Heart left ventricle (tissue), 16 donors: ENCODE measurements at regions not wholly inside any gene's neighbourhood (a gene's known extent, or its start where the extent isn't known, plus 50 kb on each side); places are given as distances from the start of the nearest gene placed in this dataset.

Source experiments
- ATAC-seq, 4 donors: fragments of 200-7000 bp; cut with Tn5 transposase; one replicate each; pipeline ENCODE4 v1.9.1; 2020 to 2022; ENCODE audit warnings: moderate library complexity in 4 of 4, mild to moderate bottlenecking in 3 of 4, moderate number of reproducible peaks in 1 of 4
- DNase-seq, 5 donors: peaks; one replicate each; pipeline ENCODE4 v3.0.0-alpha.2; 2020
- H3K27ac ChIP-seq, 12 donors: fragments of 200-600 bp; sonication (generic) in 4 of 12; one replicate each; pipeline versions ENCODE4 v1.5.0 to v1.8.0; 2016 to 2022; ENCODE audit warnings: mild to moderate bottlenecking in 2 of 12
- H3K27me3 ChIP-seq, 9 donors: fragments of 200-600 bp; sonication (generic) in 2 of 9; one replicate each; pipeline versions ENCODE4 v1.5.1 to v1.8.0; 2016 to 2022; ENCODE audit warnings: mild to moderate bottlenecking in 3 of 9
- H3K36me3 ChIP-seq, 9 donors: fragments of 200-600 bp; sonication (generic) in 2 of 9; one replicate each; pipeline versions ENCODE4 v1.5.0 to v1.8.0; 2018 to 2022; ENCODE audit warnings: mild to moderate bottlenecking in 2 of 9
- H3K4me1 ChIP-seq, 12 donors: fragments of 200-600 bp; sonication (generic) in 4 of 12; one replicate each; pipeline versions ENCODE4 v1.5.0 to v1.8.0; 2016 to 2022; ENCODE audit warnings: mild to moderate bottlenecking in 3 of 12
- H3K4me3 ChIP-seq, 12 donors: fragments of 200-600 bp; sonication (generic) in 4 of 12; one replicate each; pipeline versions ENCODE4 v1.5.0 to v1.8.0; 2017 to 2022; ENCODE audit warnings: mild to moderate bottlenecking in 9 of 12, moderate library complexity in 4 of 12
- H3K9me3 ChIP-seq, 12 donors: fragments of 200-600 bp; sonication (generic) in 4 of 12; one replicate each; pipeline versions ENCODE4 v1.5.0 to v1.8.0; 2016 to 2022; ENCODE audit warnings: mild to moderate bottlenecking in 1 of 12
- POLR2A ChIP-seq, 2 donors: fragments of 450-650 bp; IDR thresholded peaks; one replicate each; pipeline ENCODE4 v1.6.1; 2017; ENCODE audit warnings: antibody characterized with exemption in 2 of 2, mild to moderate bottlenecking in 2 of 2, moderate library complexity in 2 of 2
- WGBS, 4 donors: extraction: QIAGEN DNeasy Blood & Tissue Kit in 2 of 4; methylation state at CpG; one replicate each; pipeline versions ENCODE4 v1.1.5 to v1.1.7; 2013 to 2018; 5-methylcytosine and 5-hydroxymethylcytosine counted together
- intact Hi-C, 10 donors: fragments of 100-400 bp; cut with DNase I; formaldehyde crosslinking; loops; one replicate each; pipeline versions ENCODE4 v1.11.1 to v1.14.2; 2022
- TF ChIP-seq, protein P1 (sequence below), 12 donors: fragments of 200-600 bp; sonication (generic) in 4 of 12; IDR thresholded peaks; one replicate each; pipeline versions ENCODE4 v1.5.0 to v1.8.0; 2018 to 2022; ENCODE audit warnings: antibody characterized with exemption in 12 of 12, mild to moderate bottlenecking in 5 of 12
- donor health status: ischemic (EF 13 %, LVEDD 7.1; RV severe dilation, severe dysfunction).
- donor health status: healthy with polysubstance abuse.
- donor health status: DM: no; HTN: yes; CAD: no.
- donor health status: DM: no; HTN: no; CAD: no.
- donor health status: ischemic (EF 25% LVEDD 6.9; RV normal size, moderate dysfunction).
- donor health status: ischemic (EF 25% LVEDD 5.7; RV mildly dilated, moderate dysfunction).
- donor health status: healthy.
- donor health status: DM: yes; HTN: yes; CAD: no.
- donor health status: ischemic (EF 35%, LVEDD 5.7; RV mildly dilated, moderate dysfunction).
- donor health status: nonischemic (EF 11% LVEDD 7.7; RV severe dilation, severe dysfunction).
- donor health status: DM: yes; HTN: yes; CAD: no.
- donor health status: PGD.
- donor health status: ischemic (EF 29% LVEDD 5.4; RV normal size, mild dysfunction).
- donor health status: nonischemic (EF 23%, LVEDD 6.1; RV moderate dilation, normal function).

DNA sequence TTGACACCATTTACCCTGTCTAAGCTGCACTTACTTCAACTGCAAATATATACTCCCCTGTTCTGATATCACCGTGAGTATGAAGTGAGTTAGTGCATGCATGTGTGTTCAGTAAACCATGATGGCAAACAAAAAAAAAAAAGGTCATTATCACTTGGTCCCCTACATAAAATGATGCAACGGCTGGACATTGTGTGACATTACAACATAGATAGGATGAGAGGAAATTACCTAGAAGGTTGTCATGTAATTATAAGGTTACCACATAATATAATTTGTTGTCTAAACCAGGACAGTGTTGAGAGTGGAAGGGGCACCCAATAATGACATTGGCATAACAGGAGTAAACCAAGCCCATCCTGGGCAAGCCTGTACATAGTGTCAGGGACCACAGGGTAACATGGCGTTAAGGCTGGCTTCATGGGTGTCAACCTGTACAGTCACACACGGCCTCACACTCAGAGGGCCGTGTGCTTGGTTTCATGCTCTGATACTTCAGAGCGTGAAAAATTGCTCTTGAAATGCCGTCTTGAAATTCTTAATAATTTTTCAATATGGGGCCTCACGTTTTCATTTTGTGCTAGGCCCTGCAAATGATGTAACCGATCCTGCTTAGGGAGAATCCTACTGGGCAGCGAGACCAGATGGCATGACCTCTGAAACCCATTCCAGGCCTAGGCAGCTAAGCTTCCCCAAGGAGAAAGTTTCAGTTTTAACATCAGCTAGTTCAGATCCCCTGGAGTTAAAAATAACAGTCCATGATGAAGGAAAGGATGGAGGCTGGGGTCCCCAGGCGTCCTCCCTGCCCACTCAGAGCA lies 106.1 kb downstream of the AXIN2 start:
- intact Hi-C loops = loop anchor here in 8 of 10 donors (5.0 to 10.0 kb wide), 6 partner anchors 102 to 712 kb away; no protein-coding TSS in a partner anchor
- peaks cover 0 to 2% (median 0%) of the 10 kb centered on the region in 9 donors for H3K27me3 ChIP-seq
- no peak for ATAC-seq
- no peaks in the 10 kb centered on the region for H3K9me3 ChIP-seq
- peak overlapping the region in 6 of 12 donors; percentile 11 to 75 (median 50) for H3K27ac ChIP-seq
- no peak for DNase-seq
- no peaks in the 10 kb centered on the region for H3K36me3 ChIP-seq
- TF ChIP-seq POLR2A (IDR thresholded peaks at IDR 0.05) = no peak
- TF ChIP-seq, protein P1, sequence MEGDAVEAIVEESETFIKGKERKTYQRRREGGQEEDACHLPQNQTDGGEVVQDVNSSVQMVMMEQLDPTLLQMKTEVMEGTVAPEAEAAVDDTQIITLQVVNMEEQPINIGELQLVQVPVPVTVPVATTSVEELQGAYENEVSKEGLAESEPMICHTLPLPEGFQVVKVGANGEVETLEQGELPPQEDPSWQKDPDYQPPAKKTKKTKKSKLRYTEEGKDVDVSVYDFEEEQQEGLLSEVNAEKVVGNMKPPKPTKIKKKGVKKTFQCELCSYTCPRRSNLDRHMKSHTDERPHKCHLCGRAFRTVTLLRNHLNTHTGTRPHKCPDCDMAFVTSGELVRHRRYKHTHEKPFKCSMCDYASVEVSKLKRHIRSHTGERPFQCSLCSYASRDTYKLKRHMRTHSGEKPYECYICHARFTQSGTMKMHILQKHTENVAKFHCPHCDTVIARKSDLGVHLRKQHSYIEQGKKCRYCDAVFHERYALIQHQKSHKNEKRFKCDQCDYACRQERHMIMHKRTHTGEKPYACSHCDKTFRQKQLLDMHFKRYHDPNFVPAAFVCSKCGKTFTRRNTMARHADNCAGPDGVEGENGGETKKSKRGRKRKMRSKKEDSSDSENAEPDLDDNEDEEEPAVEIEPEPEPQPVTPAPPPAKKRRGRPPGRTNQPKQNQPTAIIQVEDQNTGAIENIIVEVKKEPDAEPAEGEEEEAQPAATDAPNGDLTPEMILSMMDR (IDR thresholded peaks at IDR 0.05) = no peak
- H3K4me1 ChIP-seq = peaks cover 0 to 19% (median 5%) of the 10 kb centered on the region in 12 donors
- 72 to 79% (median 77%) methylated on average over 10 to 11 of the region's 11 CpGs for WGBS, 4 donors
- no peak overlapping the region for H3K4me3 ChIP-seq

DNA sequence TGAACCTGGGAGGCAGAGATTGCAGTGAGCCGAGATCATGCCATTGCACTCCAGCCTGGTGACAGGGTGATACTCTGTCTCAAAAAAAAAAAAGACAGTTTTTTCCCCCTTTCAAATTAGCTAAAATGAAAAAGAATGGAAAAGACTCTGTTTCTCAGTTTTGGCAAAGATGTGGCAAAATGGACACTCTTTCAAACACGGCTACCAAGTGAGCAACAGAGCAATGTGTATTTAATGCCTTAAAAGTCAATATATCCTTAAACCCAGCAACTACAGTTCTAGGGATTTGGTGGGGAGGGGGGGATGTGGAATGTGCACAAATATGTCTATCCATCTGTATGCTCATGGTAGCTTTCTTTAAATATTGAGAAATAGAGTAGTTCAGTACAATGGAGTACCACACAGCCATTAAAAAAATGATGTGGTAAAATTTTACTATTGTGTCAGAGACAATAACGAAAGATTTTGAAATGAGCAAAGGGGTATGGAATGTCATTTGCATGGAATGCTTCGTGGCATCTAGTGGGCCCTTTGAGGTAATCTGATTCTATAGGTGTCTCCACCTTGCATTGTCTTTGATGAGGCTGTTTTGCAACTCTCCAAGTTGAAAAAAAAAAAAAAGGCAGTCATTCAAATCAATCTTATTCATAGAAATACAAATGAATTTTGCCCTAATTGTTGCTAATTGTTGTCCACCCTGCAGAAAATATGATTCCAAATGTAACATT lies 108.1 kb downstream of the AXIN2 start:
- H3K36me3 ChIP-seq = no peaks in the 10 kb centered on the region
- peaks cover 0 to 19% (median 5%) of the 10 kb centered on the region in 12 donors for H3K4me1 ChIP-seq
- no peak for DNase-seq
- intact Hi-C loops = loop anchor here in 4 of 10 donors (10.0 kb wide), 2 partner anchors 341 to 711 kb away; no protein-coding TSS in a partner anchor
- no peak for TF ChIP-seq POLR2A (IDR thresholded peaks at IDR 0.05)
- TF ChIP-seq, protein P1 (IDR thresholded peaks at IDR 0.05) = no peak
- H3K27me3 ChIP-seq = no peaks in the 10 kb centered on the region
- 86 to 89% (median 87%) methylated on average over 4 of the region's 4 CpGs for WGBS, 4 donors
- no peak for ATAC-seq
- H3K9me3 ChIP-seq = no peaks in the 10 kb centered on the region
- no peak overlapping the region for H3K27ac ChIP-seq
- no peak overlapping the region for H3K4me3 ChIP-seq

DNA sequence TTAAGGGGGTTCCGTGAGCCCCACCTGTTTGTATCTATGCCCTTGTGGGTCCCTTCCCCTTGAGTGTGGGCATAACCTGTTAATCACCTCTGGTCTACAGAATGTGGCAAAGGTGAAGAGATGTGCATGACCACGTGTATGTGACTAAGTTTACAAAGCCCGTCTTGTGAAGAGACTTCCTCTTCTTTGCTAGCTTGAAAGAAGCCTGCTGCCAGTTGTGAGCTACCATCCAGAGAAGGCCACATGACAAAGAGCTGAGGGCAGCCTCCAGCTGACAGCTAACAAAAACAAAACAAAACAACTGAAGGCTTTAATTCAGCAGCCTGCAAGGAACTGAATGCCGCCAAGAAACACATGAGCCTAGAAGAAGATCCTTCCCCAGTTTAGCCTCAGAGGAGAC lies 112.0 kb downstream of the AXIN2 start:
- 79 to 85% (median 84%) methylated on average over 4 of the region's 4 CpGs for WGBS, 4 donors
- DNase-seq = no peak
- ATAC-seq = no peak
- Histone ChIP-seq H3K4me3 (no peak overlapping the region), H3K4me1 (no peaks in the 10 kb centered on the region), H3K36me3 (no peaks in the 10 kb centered on the region), H3K9me3 (no peaks in the 10 kb centered on the region), H3K27me3 (no peaks in the 10 kb centered on the region), H3K27ac (no peak overlapping the region)
- TF ChIP-seq POLR2A (IDR thresholded peaks at IDR 0.05) = no peak
- TF ChIP-seq, protein P1 (IDR thresholded peaks at IDR 0.05) = no peak
- intact Hi-C loops = no loop called here

DNA sequence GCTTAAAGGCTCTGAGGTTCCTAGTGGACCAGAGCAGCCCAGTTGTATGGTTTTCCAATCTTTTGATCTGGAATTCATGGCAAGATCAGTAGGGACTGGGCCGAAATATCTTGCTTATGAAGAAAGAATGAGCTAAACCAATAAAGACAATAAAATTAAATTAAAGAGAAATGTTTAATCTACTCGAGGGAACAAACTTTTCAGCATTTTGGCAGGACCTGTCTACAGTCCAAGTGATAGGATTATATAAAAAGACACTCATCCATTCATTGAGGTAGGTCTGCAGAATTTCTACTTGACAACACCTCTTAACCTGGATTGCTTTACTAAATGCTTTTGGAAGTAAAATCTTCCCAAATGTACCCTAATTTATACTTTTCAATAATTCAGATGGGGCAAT lies 113.6 kb downstream of the AXIN2 start:
- intact Hi-C loops = no loop called here
- H3K4me1 ChIP-seq = no peaks in the 10 kb centered on the region
- WGBS, 4 donors = 0 to 31% (median 15%) methylated on average over 2 of the region's 2 CpGs
- DNase-seq (no peak), ATAC-seq (no peak)
- no peak overlapping the region for H3K27ac ChIP-seq
- no peaks in the 10 kb centered on the region for H3K36me3 ChIP-seq
- no peak for TF ChIP-seq POLR2A (IDR thresholded peaks at IDR 0.05)
- TF ChIP-seq, protein P1 (IDR thresholded peaks at IDR 0.05) = no peak
- no peaks in the 10 kb centered on the region for H3K27me3 ChIP-seq
- no peaks in the 10 kb centered on the region for H3K9me3 ChIP-seq
- H3K4me3 ChIP-seq = no peak overlapping the region
